NCI-H1694 treated with DMSO at 0.1 percent for 48 hours (cell line): ENCODE measurements at regions not wholly inside any gene's neighbourhood (a gene's known extent, or its start where the extent isn't known, plus 50 kb on each side); places are given as distances from the start of the nearest gene placed in this dataset.

ENCODE experiments used
- DNase-seq: peaks from one replicate; lab custom pipeline; 2025; lab: John Stamatoyannopoulos, UW

- no peak for DNase-seq
These were observed 1349.6 kb upstream of the FLRT2 start for GRCh38 chr14:84180336-84180735.

DNA sequence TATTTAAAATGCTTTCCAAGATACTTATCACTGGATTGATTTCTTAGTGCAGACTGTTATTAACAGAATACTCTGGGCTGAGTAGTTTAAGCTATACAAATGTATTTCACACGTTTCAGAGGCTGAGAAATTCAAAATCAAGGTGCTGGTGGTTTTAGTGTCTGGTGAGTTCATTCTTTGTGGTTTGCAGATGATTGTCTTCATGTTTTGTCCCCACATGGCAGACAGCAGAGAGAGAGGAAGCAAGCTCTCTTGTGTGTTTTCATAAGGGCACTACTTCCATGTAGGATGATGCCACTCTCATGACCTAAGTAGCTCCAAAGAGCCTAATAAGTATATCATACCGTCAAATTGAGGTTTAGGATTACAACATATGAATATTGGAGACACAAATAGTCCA is 1348.9 kb upstream of the FLRT2 start:
- no peak for DNase-seq

DNA sequence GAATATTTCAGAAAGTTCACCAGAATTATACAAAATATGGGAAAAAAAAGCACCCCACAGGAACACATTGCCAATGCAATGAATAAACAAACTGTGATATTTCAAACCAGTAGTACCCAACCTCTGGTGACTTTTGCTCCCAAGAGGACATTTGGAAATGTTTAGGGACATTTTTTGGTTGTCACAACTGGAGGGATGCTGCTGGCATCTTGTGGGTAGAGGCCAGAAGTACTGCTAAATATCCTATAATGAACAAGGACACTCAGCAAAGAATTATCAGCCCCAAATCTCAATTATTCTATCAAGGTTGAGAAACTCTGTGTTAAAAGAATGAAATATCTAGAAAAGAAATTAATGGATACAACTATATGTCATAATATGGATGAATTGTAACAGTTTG is 1334.4 kb upstream of the FLRT2 start:
- no peak for DNase-seq

DNA sequence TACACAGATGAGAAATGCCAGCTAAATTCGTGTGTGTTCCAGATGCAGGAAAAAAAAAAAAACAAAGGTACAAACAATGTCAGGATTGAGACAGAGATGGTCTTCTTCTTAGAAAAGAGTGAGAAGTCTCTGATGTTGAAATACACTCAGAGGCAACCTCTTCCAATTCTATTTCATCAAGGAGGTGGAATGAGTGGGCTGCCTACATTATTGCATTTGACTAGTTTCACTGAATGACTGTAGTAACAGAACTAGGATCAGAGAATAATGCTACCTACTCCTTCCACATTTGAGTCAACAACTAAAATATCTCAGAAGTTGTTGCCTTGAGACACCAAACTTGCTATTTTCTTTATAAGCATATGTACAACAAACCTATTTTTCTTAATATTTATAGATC is 1332.2 kb upstream of the FLRT2 start:
- DNase-seq: no peak

DNA sequence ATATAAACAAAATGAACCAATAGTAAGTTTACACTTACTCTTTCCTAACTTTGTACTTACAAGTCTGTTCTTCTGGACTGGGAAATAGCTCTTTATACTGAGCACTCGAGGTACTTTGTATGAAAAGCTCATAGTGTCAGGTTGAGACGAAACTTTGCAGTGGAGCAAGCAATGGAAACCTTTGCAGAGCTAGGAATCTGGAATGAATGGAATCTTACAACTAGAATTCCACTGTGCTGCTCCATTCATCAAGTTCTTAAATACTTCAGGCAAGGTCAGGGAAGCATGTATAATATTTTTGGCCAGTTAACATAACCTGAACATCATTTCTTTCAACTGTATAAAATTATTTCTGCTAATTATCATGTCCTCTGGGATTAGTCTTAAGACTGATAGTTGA is 1327.5 kb upstream of the FLRT2 start:
- no peak for DNase-seq

- no peak for DNase-seq
These were observed 1326.0 kb upstream of the FLRT2 start for GRCh38 chr14:84203896-84204295.

GRCh38 chr14:84208451-84208850 is 1321.5 kb upstream of the FLRT2 start:
- no peak for DNase-seq

GRCh38 chr14:84209031-84209430 is 1320.9 kb upstream of the FLRT2 start:
- DNase-seq: no peak

DNA sequence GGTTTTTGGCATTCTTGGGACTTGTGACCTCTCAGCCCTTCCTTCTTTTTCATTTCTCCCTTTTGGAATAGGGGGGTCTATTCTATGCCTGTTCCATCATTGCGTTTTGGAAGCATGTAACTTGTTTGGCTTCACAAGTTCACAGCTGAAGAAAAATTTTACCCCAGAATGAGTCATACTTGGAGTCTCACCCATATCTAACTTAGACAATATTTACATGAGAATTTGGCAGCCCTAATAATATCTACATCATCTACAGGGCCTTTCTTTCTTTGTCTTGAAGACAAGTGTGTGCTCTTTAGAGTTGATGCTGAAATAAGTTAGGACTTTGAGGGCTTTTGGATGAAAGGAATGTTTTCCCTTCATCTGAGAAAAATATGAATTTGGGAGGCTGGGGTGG is 1312.9 kb upstream of the FLRT2 start:
- no peak for DNase-seq

- DNase-seq: no peak
These were observed 1304.7 kb upstream of the FLRT2 start for GRCh38 chr14:84225268-84225667.

DNA sequence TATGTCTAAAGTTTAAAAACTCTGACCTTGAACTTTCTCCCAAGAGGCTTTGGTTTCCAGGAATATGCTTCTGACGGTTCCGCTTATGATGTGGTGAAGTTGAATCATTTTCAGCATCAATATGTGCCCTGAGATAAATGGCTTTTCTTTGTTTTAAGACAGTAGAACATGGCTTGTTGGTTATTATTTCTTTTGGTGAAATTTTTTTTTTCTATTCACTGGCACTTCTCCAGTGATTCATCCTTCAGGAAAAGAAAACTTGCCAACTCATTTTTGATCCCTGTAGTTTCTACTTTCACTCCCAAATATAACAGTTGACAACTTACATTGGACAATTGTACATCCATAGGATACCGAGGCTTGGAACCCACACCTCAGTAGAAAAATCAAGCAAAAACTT is 1301.2 kb upstream of the FLRT2 start:
- no peak for DNase-seq

- DNase-seq: no peak
These were observed 1295.7 kb upstream of the FLRT2 start for GRCh38 chr14:84234281-84234680.

GRCh38 chr14:84236290-84236689 is 1293.7 kb upstream of the FLRT2 start:
- DNase-seq: no peak

DNA sequence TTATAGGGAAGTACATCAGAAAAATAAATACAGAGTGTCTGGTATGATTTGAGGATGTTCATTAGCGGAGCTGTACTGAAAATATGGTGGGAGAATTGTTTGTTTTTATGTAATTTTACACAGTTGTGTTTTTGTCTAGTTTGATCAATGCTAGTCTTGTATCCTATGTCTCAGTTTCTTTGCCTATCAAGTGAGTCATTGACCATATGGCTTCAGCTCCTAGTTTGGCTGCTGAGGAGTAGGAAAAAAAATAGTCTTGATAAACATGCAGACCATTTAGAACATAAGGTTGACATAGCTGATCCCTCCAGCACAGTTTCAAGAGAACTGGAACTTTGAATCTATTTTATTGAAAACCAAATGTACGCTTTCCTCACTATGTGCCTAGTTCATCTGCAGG is 1292.1 kb upstream of the FLRT2 start:
- no peak for DNase-seq

DNA sequence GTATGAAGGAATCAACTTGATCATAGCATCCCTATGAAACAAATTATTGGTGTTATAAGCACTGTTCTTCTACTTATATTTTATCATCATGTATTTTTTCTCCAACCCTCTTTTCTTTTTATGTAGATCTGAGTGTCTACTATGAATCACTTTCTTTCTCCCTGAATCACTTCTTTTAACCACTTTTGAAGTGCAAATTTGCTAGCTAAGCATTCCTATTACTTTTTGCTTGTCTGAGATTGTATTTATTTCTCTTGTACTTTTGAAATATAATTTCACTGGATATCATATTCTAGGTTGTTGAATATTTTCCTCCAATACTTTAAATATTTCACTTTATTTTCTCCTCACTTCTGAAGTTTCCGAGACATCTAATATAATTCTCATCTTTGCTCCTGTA is 1282.3 kb upstream of the FLRT2 start:
- no peak for DNase-seq

GRCh38 chr14:84250893-84251292 is 1279.1 kb upstream of the FLRT2 start:
- no peak for DNase-seq

DNA sequence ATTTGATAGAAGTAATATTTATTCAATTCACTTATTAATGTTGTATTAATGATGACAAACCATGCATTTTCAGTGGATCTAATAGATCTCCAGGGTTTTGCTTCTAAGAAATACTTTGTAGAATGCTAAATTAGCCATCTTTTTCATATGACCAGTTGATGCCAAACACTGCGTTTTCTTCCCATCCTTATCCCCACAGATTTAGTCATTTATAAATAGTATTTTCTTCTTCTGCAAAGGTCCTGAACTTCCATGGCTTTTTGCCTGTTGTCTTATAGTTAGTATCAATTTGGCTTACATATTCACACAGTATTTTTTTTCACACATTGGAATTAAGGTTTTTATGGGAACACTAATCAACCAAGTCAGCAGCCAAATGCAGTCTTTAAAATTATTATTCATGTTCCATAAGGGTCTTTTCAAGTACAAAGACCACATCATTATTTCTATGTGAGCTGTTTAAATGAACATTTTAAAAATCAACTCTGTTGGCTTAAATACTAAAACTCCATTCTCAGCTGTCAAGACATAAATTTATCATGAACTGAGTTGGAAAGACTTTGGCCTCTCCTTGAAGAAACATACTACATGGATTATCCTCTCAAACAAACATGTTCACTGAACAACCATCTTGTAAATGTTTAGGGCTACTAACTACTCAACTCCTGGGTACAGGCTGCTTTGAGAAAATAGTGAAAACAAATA is 1278.4 kb upstream of the FLRT2 start:
- no peak for DNase-seq

DNA sequence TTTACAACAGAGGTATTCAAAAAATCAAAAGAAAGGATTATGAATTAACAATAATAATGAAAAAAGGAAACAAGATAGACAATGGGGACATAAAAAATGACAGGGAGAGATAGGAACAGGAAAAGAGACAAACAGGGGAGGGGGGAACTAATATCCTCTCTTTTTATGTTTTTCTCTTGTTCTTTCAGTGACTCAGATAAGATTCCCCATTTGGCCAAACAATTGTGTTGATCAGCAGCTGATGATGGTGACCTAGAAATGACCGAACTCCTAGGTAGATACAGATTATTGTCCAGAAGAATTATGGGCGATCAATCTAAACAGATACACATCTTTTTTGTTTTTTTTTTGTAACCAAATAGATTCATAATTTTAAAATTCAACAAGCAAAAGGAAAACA is 1277.2 kb upstream of the FLRT2 start:
- DNase-seq: no peak

DNA sequence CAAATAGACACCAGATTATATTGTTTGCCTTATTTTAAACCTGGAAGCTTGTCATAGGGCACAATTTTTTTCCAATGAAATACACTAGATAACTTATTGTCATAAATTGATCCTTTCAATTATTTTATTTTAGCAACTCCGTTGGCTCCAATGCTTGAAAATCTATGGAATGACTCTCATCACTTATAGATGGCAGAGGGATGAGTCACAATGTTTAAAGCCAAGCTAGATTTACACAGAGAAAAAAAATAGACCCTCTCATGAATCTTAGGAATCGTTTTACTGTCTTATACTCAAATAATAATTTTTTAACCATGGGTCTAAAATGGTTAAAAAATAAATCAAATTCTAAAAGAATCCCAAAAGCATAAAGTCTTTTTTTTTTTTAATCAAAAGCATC is 1276.6 kb upstream of the FLRT2 start:
- DNase-seq: no peak

- DNase-seq: no peak
These were observed 1275.7 kb upstream of the FLRT2 start for GRCh38 chr14:84254290-84254689.

- DNase-seq: no peak
These were observed 1267.0 kb upstream of the FLRT2 start for GRCh38 chr14:84262932-84263331.

DNA sequence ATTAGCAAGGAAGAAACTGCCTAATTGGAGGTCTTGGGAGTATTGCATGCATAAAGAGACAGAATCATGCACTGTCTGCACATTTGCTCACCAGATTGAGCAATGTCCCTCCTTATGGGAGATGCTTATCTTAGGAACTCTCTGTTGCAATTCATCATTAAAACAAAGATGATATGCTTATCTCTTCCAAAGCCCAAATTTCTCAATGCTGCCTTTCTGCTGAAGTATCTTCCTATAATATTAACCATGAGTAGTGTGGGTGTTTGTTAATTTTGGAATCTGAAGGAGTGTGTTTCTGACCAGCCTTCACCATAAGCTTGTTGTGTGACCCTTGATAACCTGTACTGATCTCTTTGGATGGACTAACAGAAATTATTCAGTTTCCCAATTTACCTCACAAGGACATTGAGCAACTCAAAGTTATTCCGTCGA is 1257.6 kb upstream of the FLRT2 start:
- no peak for DNase-seq

- DNase-seq: no peak
These were observed 1256.8 kb upstream of the FLRT2 start for GRCh38 chr14:84273181-84273580.

DNA sequence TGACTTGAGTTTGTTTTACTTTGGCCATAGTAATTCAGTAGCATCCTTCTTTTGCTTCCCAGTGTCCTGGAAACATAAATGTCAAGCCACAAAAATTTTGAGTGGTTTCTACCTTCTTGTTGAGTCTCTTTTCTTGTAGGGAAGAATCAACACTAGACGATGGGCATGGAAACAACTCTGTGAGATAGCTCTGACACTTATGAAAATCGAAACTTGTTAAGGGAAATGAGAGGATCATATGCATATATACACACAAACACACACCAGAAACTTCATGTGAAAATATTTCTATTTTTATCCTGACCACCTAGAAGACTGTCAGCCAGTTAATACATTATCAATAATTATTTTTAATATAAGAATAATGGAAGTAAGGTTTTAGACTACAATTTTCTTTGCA is 1247.3 kb upstream of the FLRT2 start:
- no peak for DNase-seq

DNA sequence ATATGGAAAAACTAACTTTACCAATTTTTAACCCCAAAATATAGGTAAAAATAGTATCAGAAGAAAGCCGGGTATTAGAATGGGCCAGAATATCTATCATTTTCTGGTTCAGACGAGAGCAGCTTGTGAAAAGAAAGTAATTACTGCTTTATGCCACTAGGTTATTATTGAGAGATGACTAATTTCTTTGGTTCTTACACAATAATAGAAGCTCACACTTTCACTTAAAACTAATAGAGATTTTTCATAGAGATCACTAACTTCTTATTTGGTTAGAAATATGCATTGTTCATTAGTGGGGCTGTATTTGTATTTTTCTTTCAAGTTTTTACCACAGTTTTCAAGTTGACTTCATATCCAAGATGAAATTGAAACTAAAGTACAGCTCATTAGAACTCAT is 1241.2 kb upstream of the FLRT2 start:
- no peak for DNase-seq
